CD1c-positive myeloid dendritic cell (primary cell): ENCODE measurements at regions not wholly inside any gene's neighbourhood (a gene's known extent, or its start where the extent isn't known, plus 50 kb on each side); places are given as distances from the start of the nearest gene placed in this dataset.

Experiments
- DNase-seq: peaks from one replicate; pipeline ENCODE4 v3.0.0-alpha.2; 2016; ENCODE audit errors: extremely low spot score

DNA sequence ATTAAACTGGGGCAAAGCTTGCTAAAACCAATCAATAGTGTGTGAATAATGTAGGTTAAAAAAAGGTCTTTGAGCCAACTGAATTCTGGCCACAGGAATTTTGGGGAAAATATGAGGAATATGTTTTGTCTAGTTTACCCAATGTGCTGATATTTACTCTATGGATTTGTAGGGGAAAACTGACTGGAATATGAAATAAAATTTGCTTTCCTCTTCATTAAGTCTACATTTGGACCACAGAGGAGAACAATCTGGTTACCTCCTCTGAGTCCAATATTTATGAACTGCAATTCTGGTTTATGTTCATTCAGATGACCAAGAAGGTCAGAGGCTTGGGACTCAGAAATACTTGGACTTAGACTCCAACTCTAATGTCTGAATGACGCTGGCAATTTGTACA, 1042.2 kb upstream of the CNTNAP5 start:
- no peak for DNase-seq

DNA sequence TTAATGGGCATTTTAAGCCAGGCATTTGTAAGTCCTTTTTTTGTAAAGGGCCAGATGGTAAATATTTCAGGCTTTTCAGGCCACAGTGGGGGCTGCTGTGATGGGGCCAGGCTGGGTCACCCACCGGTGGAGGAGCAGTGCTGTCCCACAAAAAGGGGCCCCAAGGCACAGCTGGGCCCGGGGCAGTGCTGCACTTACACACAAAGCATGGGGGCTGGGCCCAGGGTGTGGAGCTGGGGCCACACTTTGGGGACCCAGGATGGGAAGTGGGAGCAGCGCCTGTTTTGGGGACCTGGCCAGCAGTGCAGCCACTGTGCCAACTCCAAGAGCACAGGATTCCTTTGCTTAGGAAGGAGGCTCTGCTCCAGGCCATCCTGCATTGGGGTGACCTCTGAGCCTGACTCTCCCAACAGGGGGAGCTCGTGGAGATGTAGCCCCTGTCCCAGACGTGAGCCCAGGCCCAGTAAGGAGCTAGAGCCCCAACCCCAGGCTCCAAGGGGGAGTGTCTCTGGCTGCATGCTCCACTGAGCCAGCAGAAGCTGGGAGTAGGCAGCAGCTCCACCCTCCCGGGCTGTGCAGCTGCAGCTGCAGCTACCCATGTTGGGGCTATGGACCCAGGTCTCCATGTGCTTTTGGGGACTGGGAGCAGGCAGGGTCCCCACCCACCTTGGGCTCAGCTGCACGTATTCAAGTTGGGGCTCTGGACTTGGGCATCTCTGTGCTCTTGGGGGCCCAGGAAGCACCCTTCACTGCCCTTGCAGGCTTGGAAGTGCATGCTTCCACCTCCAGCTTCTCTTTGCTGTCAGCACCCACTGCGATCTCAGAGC, 1036.5 kb upstream of the CNTNAP5 start:
- DNase-seq, result no peak

DNA sequence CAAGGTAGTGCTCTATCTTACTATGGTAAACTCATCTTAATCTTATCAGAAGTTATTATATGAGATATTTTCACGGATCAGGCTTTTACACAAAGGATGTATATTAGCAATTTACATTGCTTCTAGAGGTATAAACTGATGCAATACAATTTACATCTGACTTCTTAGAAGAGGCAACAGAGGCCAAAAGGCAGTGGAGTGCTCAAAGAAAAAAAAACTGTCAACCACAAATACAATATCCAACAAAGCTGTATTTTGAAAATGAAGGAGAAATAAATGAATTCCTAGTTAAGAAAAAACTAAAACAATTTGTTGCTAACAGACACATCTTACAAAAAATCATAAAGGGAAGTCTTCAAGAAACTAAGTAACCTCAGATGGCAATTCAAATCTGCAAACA, 1031.5 kb upstream of the CNTNAP5 start:
- DNase-seq, result no peak

DNA sequence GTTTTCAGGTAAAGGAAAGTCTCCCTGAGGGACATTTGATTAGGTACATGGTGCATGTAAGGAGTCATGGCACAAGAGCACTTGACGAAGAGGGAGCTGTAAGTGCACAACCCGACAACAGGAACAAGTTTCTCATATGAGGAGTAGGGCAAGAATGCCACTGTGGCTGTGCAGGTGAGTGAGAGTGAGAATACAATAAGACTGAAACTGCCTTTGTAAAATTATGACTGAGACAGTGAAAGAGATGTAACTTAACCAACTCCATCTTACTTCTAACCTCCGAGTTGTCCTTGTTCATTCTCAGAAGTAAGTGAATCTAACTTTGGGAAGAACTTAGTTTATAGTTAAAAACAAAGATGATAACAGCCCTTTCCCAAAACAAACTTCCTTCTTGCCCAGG, 1025.8 kb upstream of the CNTNAP5 start:
- DNase-seq, result no peak

DNA sequence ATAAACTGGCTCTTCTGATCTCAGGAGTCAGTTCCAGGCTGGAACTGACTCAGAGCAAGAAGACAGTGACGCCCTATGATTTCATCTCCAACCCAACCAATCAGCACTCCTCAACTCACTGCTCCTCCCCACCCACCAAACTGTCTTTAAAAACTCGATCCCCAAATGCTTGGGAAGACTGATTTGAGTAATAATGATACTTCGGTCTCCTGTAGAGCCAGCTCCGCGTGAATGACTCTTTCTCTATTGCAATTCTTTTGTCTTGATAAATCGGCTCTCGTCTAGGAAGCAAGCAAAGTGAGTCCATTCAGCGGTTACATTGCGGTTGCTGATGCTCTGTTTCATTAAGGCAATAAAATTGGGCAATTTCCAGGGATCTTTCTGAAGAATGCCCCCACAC, 1025.3 kb upstream of the CNTNAP5 start:
- no peak for DNase-seq

DNA sequence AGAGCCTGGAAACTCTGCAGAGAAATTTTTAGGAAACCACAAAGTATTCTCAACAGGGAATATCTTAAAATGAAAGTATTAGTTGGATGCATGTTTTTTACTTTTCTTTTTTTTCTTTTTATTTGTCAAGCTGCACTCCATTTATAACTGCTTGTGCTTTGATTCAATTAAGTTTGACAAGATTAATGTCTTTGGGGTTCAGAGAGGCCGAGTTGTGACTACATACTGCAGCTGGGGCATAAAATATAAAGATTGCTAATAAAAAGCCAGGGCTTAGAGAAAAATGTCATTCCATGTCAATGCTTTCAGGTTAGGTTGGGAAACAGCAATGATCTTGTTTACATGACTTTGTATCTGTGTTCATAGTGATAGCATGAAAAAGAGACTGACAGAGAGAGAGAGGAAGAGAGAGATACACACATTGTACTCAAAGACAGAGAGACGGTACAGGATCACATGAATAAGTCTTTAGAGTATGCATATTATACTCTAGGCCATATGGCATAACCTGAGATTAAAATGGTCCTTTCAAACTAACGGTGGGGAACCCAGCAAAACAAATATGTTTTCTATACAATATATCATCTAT, 1022.3 kb upstream of the CNTNAP5 start:
- DNase-seq, result no peak

- no peak for DNase-seq
Observed at GRCh38 chr2:123015186-123015585, 1009.9 kb upstream of the CNTNAP5 start.

- DNase-seq, result no peak
Observed at GRCh38 chr2:123035541-123035940, 989.5 kb upstream of the CNTNAP5 start.

DNA sequence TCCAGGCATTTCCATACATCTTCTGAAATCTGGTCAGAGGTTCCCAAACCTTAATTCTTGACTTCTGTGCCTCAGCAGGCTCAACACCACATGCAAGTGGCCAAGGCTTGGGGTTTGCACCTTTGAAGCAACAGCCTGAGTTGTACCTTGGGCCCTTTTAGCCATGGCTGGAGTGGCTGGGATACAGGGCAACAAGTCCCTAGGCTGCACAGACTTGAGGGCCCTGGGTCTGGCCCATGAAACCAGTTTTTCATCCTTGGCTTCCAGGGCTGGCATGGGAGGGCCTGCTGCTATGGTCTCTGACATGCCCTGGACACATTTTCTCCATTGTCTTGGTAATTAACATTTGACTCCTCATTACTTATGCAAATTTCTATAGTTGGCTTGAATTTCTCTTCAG, 988.8 kb upstream of the CNTNAP5 start:
- no peak for DNase-seq

- DNase-seq, result no peak
Observed at GRCh38 chr2:123040506-123040905, 984.6 kb upstream of the CNTNAP5 start.

DNA sequence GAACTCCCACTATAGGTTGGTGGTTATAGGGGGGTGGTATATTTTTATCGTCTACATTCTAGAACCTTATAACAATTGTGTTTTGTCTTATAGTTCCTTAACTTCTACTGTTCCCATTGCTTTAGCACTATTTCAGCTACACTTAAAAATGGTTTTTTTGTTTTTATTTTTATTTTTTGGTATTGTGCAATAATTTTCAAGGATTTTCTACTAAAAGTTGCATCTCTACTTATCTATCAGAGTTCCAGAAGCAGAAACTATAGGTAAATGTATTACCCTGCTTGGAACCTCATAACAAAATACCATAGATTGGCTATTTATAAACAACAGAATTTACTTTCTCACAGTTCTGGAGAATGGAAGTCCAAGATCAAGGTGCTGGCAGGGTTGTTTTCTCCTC, 981.6 kb upstream of the CNTNAP5 start:
- no peak for DNase-seq

DNA sequence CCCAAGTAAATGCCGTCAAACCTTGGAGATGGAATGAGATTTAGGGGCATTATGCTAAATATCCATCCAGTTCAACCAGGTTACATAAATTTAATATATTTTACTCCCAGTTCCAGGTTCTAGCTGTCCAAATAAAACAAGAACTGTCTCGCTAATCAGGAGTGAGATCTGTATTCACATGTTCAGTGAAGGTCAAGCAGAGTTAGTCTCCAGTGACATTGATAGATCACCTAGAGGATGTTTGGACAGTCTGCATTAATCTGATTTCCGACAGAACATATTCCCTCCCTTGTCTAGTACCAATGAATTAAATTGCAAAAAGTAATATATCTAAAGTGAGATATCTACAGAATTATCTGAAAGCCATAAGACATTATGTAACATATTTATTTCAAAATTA, 979.4 kb upstream of the CNTNAP5 start:
- DNase-seq, result no peak

DNA sequence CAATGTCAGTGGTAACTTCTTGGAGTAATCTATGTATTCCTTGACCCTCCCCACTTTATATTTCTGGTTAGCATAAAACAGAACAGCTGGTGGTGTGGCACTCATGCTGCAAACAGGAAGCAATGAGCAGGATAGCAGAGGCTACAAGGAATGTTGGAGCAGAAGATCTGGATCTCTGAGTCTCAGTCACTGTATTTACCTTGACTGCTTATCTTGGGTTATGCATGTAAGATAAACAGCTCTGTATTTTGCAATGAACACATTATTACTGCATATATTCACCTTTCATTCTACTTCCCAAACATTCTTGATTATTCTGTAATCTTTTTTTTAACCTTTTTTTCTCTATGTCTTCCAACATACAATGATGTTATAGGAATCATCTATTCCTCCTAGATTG, 977.9 kb upstream of the CNTNAP5 start:
- no peak for DNase-seq

GRCh38 chr2:123051136-123051535, 974.0 kb upstream of the CNTNAP5 start:
- no peak for DNase-seq

DNA sequence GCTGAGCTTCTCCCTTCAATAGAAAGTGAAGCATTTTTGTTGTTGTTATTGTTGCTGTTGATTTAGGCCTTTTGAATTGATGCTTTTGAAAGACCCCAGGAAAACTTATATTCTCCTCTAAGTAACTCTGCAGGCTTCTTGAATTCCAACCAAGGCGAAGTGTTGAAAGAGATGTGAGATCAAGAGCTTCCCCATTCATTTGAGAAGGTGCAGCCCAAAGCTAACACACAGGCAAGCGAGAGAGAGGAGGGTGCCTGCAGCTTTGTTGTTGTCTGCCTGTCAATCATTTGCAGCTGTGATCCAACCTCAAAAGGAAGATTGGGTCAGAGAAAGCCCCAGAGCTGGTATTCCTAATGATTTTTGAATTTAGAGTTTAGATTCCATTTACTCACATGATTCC, 963.6 kb upstream of the CNTNAP5 start:
- no peak for DNase-seq

GRCh38 chr2:123073371-123073770, 951.7 kb upstream of the CNTNAP5 start:
- DNase-seq, result peak; percentile 69

DNA sequence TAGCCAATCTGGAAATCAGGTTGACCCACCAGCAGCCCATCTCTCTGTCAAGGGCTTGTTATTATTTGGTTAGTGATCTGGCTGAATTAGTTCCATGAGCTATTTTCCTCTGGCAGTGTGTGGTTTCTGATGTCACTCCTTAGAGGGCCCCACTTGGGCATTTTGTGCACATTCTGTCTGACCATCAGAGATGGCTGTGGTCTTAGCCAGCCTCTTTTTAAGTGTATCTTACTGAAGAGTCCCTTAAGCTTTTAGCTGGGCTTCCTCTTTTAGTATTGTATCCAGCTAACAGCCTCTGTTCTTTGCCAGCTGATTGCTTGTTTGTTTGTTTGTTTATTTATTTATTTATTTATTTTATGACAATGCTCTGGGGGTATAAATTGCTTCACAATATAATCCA, 951.1 kb upstream of the CNTNAP5 start:
- DNase-seq, result peak; percentile 25

DNA sequence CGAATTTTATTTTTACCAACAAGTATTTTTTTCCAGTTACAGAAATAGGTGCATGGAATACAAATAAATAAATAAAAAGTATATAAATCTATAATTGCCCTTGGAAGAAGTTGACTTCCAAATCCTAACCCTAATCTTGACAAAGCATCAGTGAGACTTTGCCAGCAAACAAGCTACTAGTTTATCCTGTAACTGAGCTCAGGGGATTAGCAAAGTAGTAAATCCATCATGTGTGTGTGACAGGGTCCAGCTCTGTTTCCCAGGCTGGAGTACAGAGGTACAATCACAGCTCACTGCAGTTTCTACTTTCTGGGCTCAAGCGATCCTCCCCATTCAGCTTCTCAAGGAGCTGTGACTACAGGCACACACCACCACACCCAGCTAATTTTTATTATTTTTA, 948.0 kb upstream of the CNTNAP5 start:
- no peak for DNase-seq

DNA sequence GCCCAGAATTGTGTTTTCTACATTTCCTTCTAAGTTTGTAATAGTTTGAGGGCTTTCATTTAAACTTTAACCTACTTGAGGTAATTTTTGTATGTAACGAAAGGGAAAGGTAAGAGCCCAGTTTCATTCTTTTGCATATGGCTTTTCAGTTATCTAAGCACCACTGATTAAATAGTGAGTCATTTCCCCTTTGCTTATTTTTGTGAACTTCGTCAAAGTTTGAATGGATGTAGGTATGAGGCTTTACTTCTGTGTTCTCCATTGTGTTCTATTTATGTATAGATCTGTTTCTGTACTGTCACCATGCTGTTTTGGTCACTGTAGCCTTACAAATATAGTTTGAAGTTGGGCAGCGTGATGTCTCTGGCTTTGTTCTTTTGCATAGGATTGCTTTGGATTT, 944.8 kb upstream of the CNTNAP5 start:
- DNase-seq, result no peak

DNA sequence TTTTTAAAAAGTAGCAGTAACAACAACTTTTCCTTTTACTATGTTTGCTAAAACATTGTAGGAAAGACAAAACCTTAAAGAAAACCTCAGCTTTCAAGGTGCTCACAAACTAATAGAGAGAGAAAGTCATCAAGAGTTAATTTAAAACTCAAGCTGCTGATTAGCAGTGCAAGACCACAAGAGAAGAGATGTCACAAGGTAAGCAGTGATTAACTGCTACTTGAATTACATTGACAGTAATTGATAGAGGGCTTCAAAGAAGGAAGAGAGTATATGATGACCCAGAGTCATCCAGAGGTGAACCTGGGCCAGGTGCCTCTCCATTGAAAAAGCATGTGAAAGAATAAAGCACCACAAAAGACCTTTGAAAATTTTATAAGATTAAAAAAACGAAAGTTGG, 939.6 kb upstream of the CNTNAP5 start:
- no peak for DNase-seq

DNA sequence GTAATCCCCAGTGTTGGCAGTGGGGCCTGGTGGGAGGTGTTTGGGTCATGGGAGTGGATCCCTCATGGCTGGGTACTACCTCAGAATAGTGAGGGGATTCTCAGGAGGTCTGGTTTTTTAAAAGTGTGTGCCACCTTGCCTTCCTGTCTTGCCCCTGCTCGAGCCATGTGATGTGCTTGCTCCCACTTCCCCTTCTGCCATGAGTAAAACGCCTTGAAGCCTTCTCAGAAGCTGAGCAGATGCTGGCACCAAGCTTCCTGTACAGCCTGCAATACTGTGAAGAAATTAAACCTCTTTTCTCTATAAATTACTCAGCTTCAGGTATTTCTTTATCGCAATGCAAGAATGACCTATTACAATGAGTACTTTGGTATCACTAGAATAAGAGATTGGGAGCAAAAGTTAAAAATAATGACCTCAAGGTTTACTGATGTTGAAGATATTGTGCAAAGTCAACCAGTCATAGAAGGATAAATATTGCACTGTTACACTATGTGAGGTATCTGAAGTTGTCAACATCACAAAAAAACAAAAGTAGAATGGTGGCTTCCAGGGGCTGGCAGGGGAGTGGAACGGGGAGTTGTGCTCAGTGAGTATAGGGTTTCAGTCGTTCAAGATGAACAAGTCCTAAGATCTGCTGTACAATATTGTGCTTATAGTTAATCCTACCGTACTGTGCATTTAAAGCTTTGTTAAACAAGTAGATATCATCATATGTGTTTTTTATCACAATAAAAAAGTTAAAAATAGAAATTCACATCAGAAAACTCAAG, 938.3 kb upstream of the CNTNAP5 start:
- peak; percentile 28 for DNase-seq

DNA sequence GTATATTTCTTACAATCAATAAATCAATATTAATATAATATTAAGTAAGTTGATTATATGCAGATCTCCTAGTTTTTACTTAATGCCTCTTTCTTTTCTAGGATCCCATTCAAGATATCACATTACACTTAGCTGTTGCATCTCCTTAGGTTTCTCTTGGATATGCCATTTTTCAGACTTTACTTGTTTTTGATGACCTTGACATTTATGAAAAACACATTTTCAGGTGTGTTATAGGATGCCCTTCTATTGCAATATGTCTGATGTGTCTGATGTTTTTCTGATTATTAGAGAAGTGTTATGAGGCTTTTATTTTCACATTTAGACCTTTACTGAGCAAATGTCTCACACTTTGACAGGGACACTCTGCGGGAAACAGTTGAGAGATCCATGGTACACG, 933.6 kb upstream of the CNTNAP5 start:
- no peak for DNase-seq

- no peak for DNase-seq
Observed at GRCh38 chr2:123093199-123093598, 931.9 kb upstream of the CNTNAP5 start.
